HG03439 (cell line): ENCODE measurements at regions not wholly inside any gene's neighbourhood (a gene's known extent, or its start where the extent isn't known, plus 50 kb on each side); places are given as distances from the start of the nearest gene placed in this dataset.

Experiments
- ATAC-seq: cut with Tn5 transposase; IDR thresholded peaks from one replicate; pipeline ENCODE4 v1.9.1; 2021; ENCODE audit warnings: mild to moderate bottlenecking, moderate library complexity; ENCODE audit not compliant: unreplicated experiment

DNA sequence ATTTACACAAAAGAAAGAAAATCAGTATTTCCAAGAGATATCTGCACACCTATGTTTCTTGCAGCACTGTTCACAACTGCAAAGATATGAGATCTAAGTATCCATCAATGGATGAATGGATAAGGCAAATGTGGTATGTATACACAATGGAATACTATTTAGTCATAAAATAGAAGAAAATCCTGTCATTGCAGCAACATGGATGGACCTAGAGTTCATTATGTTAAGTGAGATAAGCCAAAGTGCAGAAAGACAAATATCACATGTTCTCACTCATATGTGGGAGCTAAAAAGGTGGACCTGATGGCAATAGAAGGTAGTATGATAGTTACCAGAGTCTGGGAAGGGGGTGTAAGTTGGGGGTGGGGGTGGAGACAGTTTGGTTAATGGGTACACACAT lies 1171.6 kb downstream of the SORCS1 start:
- ATAC-seq: no peak

DNA sequence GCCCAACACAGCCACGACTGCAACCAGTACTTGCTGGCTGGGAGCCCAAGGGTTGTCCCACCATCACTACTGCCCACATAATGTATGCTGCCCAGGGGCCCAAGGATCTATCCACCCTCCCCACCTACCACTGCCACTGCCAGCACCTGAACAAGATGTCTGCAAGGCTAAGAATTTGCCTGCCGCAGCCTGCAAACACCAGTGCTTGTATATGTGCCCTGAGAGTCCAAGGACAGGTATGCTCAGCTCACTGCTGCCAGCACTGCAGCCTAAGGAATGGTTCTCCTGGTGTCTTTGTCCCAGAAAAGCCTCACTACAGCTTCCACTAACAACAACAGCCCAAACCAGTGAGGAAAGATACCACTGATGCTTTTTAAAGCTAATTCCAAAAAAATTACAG lies 1174.0 kb downstream of the SORCS1 start:
- no peak for ATAC-seq

DNA sequence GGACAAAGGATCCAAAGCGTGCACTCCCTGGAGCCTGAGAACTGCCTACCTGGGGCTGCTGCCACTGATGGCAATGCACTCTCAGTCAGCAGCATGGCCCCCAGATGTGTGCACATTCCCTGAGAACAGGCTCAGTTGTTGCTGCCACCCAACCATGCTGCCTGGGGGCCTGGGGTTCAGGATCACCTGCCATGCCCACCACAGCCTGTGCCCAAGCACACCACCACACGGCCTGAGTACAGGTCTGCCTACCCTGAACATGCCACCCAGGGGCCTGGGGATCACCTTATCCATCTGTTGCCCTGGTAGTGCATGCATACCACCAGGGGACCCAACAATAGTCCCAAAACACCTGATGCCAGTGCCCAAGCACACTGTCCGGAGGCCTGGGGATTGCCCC lies 1174.5 kb downstream of the SORCS1 start:
- no peak for ATAC-seq

DNA sequence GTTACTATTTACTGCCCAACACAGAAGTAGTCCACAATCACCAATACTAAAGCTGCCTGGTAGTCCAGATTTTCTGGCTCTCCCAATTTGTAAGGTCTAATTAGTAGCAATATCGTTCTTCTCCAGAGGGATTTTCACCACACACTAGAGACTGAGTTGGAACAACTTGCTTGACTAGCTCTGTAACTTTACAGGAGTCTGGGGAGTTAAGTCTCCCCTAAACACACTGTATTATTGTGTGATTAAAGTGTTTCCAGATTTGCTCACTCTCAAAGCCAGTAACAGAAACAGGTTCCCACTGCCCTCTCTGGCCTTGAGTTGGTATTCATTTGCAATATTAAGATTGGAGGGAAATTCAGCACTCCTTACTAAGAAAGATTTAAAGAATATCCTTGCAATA lies 1175.7 kb downstream of the SORCS1 start:
- ATAC-seq: no peak

- no peak for ATAC-seq
These were observed 1177.4 kb downstream of the SORCS1 start for GRCh38 chr10:105986912-105987635.

DNA sequence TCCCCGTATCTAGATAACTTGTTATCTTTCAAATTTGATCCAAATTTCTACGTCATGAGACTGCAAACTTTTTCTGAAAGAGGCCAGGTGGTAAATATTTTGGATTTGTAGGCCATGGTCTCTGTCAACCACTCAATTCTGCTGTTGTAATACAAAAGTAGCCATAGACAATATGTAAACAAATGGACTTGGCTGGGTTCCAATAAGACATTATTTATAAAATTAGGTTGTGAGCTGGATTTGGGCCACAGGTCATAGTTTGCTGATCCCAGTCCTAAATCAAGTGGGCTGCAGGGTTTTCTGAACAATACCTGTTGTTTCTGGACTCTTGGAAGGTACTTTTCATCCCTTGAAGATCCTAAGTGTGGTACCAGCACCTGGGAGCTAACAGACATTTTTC lies 1178.0 kb downstream of the SORCS1 start:
- no peak for ATAC-seq

DNA sequence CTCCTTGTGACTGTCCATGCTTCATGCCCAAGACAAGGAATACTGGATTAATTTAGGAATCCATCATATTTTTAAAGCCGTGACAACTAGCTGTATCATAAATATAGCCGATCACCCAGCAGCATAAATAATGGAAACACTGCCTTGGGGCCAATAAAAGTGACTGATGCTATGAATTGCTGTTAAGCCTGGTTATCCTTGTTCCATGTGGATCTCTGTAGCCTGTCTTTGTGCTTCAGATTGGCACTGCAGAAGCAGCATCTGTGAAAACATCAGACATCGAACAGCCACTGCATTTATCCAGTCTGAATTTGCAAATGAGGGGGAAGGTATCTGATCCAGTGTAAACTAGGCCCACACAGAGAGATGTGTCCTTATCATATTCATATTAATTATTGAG lies 1181.8 kb downstream of the SORCS1 start:
- ATAC-seq: no peak

GRCh38 chr10:105981679-105982078 lies 1182.8 kb downstream of the SORCS1 start:
- no peak for ATAC-seq

DNA sequence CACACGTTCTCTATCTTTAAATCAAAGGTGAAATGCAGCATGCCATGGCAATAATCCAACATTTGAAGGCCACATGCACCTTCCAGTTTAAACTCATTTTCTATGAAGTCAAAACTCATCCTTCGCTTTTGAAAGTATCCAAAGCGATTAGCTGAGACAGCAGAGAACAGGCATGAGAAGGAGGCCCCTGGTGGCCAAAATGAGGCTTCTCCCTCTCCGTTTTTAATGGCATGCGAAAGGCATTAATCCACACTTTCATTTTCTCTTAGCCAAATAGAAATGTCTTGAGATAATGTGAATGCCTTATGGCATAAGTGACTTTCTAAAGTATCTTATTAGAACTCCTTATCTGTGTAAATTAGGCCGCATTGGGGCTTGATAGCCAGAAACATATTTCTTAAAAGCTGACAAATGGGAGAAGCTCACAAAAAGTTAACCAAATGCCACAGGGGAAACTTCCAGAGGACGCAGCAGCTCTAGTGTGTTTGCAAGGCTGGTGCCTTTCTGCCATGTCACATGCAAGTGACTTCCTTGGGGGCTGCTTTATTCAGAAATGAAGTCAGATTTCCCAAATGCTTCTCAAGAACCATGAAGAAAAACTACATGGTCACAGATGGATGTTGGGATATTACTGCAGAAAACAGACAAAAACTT lies 1189.6 kb downstream of the SORCS1 start:
- ATAC-seq: no peak

GRCh38 chr10:105973902-105974301 lies 1190.6 kb downstream of the SORCS1 start:
- ATAC-seq: no peak

DNA sequence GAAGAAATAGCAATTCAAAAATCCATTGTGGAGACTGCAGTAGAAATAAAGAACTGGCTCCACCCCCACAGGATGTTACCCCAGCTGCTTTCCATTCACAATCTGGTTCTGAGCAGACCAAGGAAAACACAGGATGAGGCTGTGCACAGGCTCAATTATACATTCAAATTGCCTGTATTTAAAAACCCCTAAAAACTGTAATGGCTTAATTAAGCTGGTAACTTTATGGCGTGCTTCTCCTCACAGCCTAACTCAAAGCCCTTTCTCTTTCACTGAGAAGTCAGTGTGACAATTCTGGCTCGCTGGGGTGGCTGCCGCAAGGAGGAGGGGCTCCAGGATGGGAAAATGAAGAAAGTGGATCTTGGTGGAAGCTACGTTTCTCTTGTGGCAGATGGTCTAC lies 1191.1 kb downstream of the SORCS1 start:
- no peak for ATAC-seq

DNA sequence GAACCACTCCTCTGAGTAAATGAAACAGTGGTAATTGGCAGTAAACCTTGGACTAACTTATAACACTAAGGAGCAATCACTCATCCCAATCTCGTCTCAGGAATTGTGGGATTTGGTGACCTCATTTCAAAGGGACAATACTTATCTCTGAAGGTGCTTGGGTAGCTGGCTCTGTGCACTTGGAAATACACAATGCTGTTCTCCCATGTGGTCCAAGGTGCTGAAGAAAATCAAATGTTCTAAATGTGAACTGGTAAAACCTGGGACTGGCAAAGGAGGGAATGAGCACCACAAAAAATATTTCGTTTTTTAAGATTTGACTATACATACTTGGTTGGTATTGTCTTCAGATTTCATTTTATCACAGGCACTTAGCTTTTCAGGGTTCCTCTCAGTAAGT lies 1193.0 kb downstream of the SORCS1 start:
- ATAC-seq: no peak

- ATAC-seq: no peak
These were observed 1194.6 kb downstream of the SORCS1 start for GRCh38 chr10:105969884-105970377.

DNA sequence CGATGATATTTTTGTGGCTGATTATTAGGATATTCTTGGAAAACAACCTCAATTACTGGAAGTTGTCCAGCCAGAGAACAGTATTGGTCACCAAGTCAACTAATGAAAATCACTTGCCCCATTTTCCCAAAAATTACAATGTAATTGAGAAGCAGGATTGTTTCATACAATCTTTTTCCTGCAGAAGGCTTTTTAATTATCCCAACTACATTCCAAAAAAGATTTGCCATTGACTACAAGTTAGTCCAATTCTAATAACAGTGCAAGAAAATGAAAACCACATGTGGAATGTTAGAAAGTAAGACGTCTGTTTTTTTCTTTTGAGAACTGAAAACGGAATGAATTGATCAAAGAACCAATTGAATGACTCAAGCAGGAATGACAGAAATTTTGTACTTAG lies 1195.8 kb downstream of the SORCS1 start:
- ATAC-seq: no peak

DNA sequence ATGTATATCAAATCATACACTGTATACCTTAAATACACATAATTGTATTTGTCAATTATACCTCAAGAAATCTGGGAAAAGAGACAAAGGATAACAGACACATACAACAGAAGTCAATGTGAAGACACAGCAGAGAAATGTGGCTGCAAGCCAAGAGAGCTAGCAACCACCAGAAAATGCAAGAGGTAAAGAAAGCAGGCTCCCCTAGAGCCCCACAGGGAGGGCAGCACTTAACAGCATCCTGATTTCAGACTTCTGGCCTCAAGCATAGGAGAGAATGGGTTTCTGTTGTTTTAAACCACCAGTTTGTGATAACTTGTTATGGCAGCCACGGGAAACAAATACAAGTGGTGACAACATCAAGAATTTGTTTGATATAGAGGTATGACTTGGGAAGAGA lies 1197.2 kb downstream of the SORCS1 start:
- no peak for ATAC-seq

- ATAC-seq: no peak
These were observed 1199.4 kb downstream of the SORCS1 start for GRCh38 chr10:105965141-105965540.

DNA sequence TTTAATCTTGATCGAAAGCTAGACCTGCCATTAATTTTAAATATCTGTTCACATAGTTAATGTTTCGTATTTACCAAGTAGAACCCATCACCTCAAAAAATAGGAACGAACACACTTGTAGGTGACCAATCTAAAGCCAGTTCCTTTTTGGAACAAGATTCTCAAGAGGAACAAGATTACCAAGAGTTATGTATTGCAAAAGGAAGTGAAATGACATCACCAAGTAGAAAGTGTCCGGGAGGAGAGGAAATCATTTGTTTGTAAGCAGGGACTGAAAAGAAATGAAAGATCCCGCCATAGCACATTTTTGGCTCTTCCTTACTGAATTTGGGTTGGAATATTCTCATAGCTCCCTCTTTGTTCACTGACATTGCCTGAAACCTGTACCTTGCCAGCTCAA lies 1200.5 kb downstream of the SORCS1 start:
- no peak for ATAC-seq

- no peak for ATAC-seq
These were observed 1201.1 kb downstream of the SORCS1 start for GRCh38 chr10:105963334-105963884.

GRCh38 chr10:105956550-105956949 lies 1208.0 kb downstream of the SORCS1 start:
- ATAC-seq: peak; percentile 45

GRCh38 chr10:105953861-105954260 lies 1210.6 kb downstream of the SORCS1 start:
- no peak for ATAC-seq

- no peak for ATAC-seq
These were observed 1211.5 kb downstream of the SORCS1 start for GRCh38 chr10:105953056-105953455.

DNA sequence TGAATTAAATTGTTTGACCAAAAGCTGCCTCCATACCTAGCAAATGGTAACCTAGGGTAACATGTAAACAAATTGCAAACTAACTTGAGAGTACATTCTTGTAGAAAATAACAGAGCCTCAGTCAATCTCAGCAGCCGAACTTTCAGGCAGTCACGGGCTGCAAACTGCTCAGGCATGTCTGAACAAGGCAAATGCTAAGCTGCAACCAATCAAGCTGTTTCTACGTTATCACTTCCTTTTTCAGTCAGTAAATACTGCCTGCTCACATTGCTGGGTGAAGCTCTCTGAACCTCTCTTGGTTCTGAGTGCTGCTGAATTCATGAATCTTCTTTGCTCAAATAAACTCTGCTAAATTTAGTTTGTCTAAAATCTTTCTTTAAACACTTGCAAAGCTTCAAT lies 1212.4 kb downstream of the SORCS1 start:
- peak; percentile 96 for ATAC-seq
